HCT116 (cell line): ENCODE measurements at regions not wholly inside any gene's neighbourhood (a gene's known extent, or its start where the extent isn't known, plus 50 kb on each side); places are given as distances from the start of the nearest gene placed in this dataset.

ENCODE experiments used
- ATAC-seq: fragments of 200-7000 bp; cut with Tn5 transposase; 2 replicates; pipeline ENCODE4 v1.9.1; 2020; ENCODE audit warnings: mild to moderate bottlenecking, moderate library complexity
- BruUV-seq: library from RNA; stranded (reverse); fragments of 400-500 nt; replicated peaks from 2 replicates; lab custom pipeline; 2021; lab: Mats Ljungman, UMichigan
- CTCF ChIA-PET: fragments of 300-600 bp; sonication (Branson Sonifier 250); formaldehyde crosslinking; loops from one replicate; lab custom pipeline; 2021; ENCODE audit warnings: antibody characterized with exemption; lab: Charles Lee
- POLR2A ChIA-PET: fragments of 300-600, 350-600 bp; sonication (Branson Sonifier 250); formaldehyde crosslinking; loops from one replicate; lab custom pipeline; 2021; ENCODE audit warnings: antibody characterized with exemption; lab: Charles Lee
- RAD21 ChIA-PET, 2 experiments: fragments of 300-600 bp; sonication (Branson Sonifier 250); formaldehyde crosslinking; loops; one replicate each; lab custom pipeline; 2023; ENCODE audit warnings: low total read pairs in 2 of 2; ENCODE audit not compliant: uncharacterized antibody in 2 of 2, unreplicated experiment in 2 of 2, low non-redundant PET in 1 of 2; lab: Charles Lee
- DNase-seq: peaks from one replicate; pipeline ENCODE4 v3.0.0-alpha.2; 2010; ENCODE audit warnings: low read depth, low spot score
- H2AFZ ChIP-seq: fragments of 200-600 bp; shearing (Covaris generic), sonication (generic); 2 replicates; pipeline ENCODE4 v1.6.1; 2017; ENCODE audit warnings: low read depth, mixed run types, mixed read lengths, antibody characterized with exemption, low read length; ENCODE audit not compliant: poor library complexity, severe bottlenecking
- H3K27ac ChIP-seq: 2 replicates; pipeline ENCODE4 v1.5.1; 2012; ENCODE audit warnings: low read depth, low read length
- H3K27me3 ChIP-seq: fragments of 200-600 bp; sonication (generic); 2 replicates; pipeline ENCODE4 v1.6.1; 2016; ENCODE audit warnings: mixed run types, low read length, mixed read lengths; ENCODE audit not compliant: insufficient read depth
- H3K36me3 ChIP-seq, 2 experiments: fragments of 200-500 bp in 1 of 2; fragments of 200-600 bp in 1 of 2; sonication (Bioruptor generic) in 1 of 2; sonication (generic) in 1 of 2; 2 replicates each; pipeline versions ENCODE4 v1.5.1 to v1.6.1; 2014 to 2016; ENCODE audit warnings: low read length in 2 of 2, inconsistent platforms in 1 of 2, mixed read lengths in 1 of 2, mixed run types in 1 of 2; ENCODE audit not compliant: insufficient read depth in 2 of 2, control insufficient read depth in 1 of 2
- H3K4me1 ChIP-seq, 2 experiments: fragments of 200-600 bp in 1 of 2; sonication (generic) in 1 of 2; 2 replicates each; pipeline versions ENCODE4 v1.5.1 to v1.6.1; 2012 to 2017; ENCODE audit warnings: low read length in 2 of 2, inconsistent platforms in 1 of 2, mild to moderate bottlenecking in 1 of 2, mixed read lengths in 1 of 2, mixed run types in 1 of 2, moderate library complexity in 1 of 2; ENCODE audit not compliant: insufficient read depth in 2 of 2, control insufficient read depth in 1 of 2
- H3K4me2 ChIP-seq: fragments of 200-600 bp; sonication (generic); 2 replicates; pipeline ENCODE4 v1.6.1; 2017; ENCODE audit warnings: mixed run types, low read length, mixed read lengths
- H3K4me3 ChIP-seq, 2 experiments: fragments of 200-600 bp in 1 of 2; sonication (generic) in 1 of 2; replicated peaks in 1 of 2; 2 replicates each; pipeline ENCODE4 v1.5.1; 2011 to 2016; ENCODE audit warnings: low read length in 2 of 2, control low read depth in 1 of 2, low read depth in 1 of 2, mild to moderate bottlenecking in 1 of 2, mixed read lengths in 1 of 2, mixed run types in 1 of 2
- H3K79me2 ChIP-seq: fragments of 200-600 bp; sonication (generic); 2 replicates; pipeline ENCODE4 v1.6.1; 2017; ENCODE audit warnings: mild to moderate bottlenecking, mixed run types, low read length, moderate library complexity, mixed read lengths; ENCODE audit not compliant: insufficient read depth
- H3K9ac ChIP-seq: fragments of 200-600 bp; sonication (generic); 2 replicates; pipeline ENCODE4 v1.6.1; 2016; ENCODE audit warnings: low read length, mixed read lengths
- H3K9me2 ChIP-seq: fragments of 200-600 bp; sonication (generic), shearing (Covaris generic); 2 replicates; pipeline ENCODE4 v1.6.1; 2017; ENCODE audit warnings: mixed run types, mild to moderate bottlenecking, moderate library complexity; ENCODE audit not compliant: insufficient read depth
- H3K9me3 ChIP-seq, 2 experiments: fragments of 200-500 bp in 1 of 2; fragments of 200-600 bp in 1 of 2; sonication (Bioruptor generic) in 1 of 2; sonication (generic) in 1 of 2; 2 replicates each; pipeline ENCODE4 v1.6.1; 2014 to 2017; ENCODE audit warnings: low read length in 2 of 2, mixed read lengths in 2 of 2, inconsistent platforms in 1 of 2, low read depth in 1 of 2, mild to moderate bottlenecking in 1 of 2, mixed run types in 1 of 2, moderate library complexity in 1 of 2; ENCODE audit not compliant: control insufficient read depth in 1 of 2, insufficient read depth in 1 of 2
- H4K20me1 ChIP-seq: fragments of 200-600 bp; sonication (generic), shearing (Covaris generic); 2 replicates; pipeline ENCODE4 v1.6.1; 2017; ENCODE audit warnings: mixed run types, mild to moderate bottlenecking, moderate library complexity; ENCODE audit not compliant: insufficient read depth
- CBX3 ChIP-seq: IDR thresholded peaks from 2 replicates; pipeline ENCODE4 v1.6.1; 2012; ENCODE audit warnings: low read depth
- EGR1 ChIP-seq: IDR thresholded peaks from 2 replicates; pipeline ENCODE4 v1.6.1; 2012; ENCODE audit warnings: low read depth
- ELF1 ChIP-seq: IDR thresholded peaks from 2 replicates; pipeline ENCODE4 v1.6.1; 2012; ENCODE audit warnings: low read depth, borderline replicate concordance
- EZH2 ChIP-seq: fragments of 200-600 bp; sonication (generic); IDR thresholded peaks from 2 replicates; pipeline ENCODE4 v1.6.1; 2017; ENCODE audit warnings: antibody characterized with exemption, mixed run types
- EZH2phosphoT487 ChIP-seq: fragments of 200-600 bp; IDR thresholded peaks from 2 replicates; pipeline ENCODE4 v1.6.1; 2018; ENCODE audit warnings: antibody characterized with exemption, borderline replicate concordance
- FOSL1 ChIP-seq: IDR thresholded peaks from 2 replicates; pipeline ENCODE4 v1.6.1; 2012; ENCODE audit warnings: low read depth
- JUND ChIP-seq: IDR thresholded peaks from 2 replicates; pipeline ENCODE4 v1.6.1; 2012
- RAD21 ChIP-seq: IDR thresholded peaks from 2 replicates; pipeline ENCODE4 v1.6.1; 2012; ENCODE audit warnings: low read depth, mild to moderate bottlenecking
- SIN3A ChIP-seq: IDR thresholded peaks from 2 replicates; pipeline ENCODE4 v1.6.1; 2012; ENCODE audit warnings: low read depth
- SP1 ChIP-seq: IDR thresholded peaks from 2 replicates; pipeline ENCODE4 v1.6.1; 2012; ENCODE audit warnings: low read depth
- SRF ChIP-seq: IDR thresholded peaks from 2 replicates; pipeline ENCODE4 v1.6.1; 2012; ENCODE audit warnings: low read depth
- YY1 ChIP-seq: IDR thresholded peaks from 2 replicates; pipeline ENCODE4 v1.6.1; 2011; ENCODE audit warnings: low read length, low read depth, moderate library complexity, mild to moderate bottlenecking; ENCODE audit not compliant: insufficient replicate concordance; ENCODE audit errors: extremely low read depth
- ZFX ChIP-seq: fragments of 450-650 bp; IDR thresholded peaks from 2 replicates; pipeline ENCODE4 v1.6.1; 2017
- ZNF274 ChIP-seq: fragments of 200-500 bp; sonication (Bioruptor generic); IDR thresholded peaks from 2 replicates; pipeline ENCODE4 v1.6.1; 2014; ENCODE audit warnings: mild to moderate bottlenecking, low read depth, low read length, inconsistent platforms
- intact Hi-C: fragments of 100-400 bp; cut with micrococcal nuclease; formaldehyde crosslinking; loops from 2 replicates; pipeline ENCODE4 v1.10.0; 2022
- TF ChIP-seq, protein P1 (sequence below), 3 experiments: fragments of 200-600 bp in 1 of 3; sonication (generic) in 1 of 3; IDR thresholded peaks in 2 of 3; conservative IDR thresholded peaks in 1 of 3; 2 replicates each; pipeline ENCODE4 v1.5.1; 2012 to 2017; ENCODE audit warnings: low read depth in 2 of 3, low read length in 2 of 3, antibody characterized with exemption in 1 of 3, borderline replicate concordance in 1 of 3, control low read depth in 1 of 3, mild to moderate bottlenecking in 1 of 3, mixed read lengths in 1 of 3, mixed run types in 1 of 3, moderate library complexity in 1 of 3; ENCODE audit not compliant: insufficient read depth in 1 of 3
- TF ChIP-seq, protein P2 (sequence below): IDR thresholded peaks from 2 replicates; pipeline ENCODE4 v1.6.1; 2012; ENCODE audit warnings: low read depth
- TF ChIP-seq, protein P3 (sequence below): IDR thresholded peaks from 2 replicates; pipeline ENCODE4 v1.6.1; 2011; ENCODE audit warnings: mild to moderate bottlenecking, low read length, moderate library complexity; ENCODE audit not compliant: insufficient replicate concordance; ENCODE audit errors: extremely low read depth
- TF ChIP-seq, protein P4 (sequence below): IDR thresholded peaks from 2 replicates; pipeline ENCODE4 v1.6.1; 2012
- TF ChIP-seq, protein P5 (sequence below): IDR thresholded peaks from 2 replicates; pipeline ENCODE4 v1.6.1; 2012

DNA sequence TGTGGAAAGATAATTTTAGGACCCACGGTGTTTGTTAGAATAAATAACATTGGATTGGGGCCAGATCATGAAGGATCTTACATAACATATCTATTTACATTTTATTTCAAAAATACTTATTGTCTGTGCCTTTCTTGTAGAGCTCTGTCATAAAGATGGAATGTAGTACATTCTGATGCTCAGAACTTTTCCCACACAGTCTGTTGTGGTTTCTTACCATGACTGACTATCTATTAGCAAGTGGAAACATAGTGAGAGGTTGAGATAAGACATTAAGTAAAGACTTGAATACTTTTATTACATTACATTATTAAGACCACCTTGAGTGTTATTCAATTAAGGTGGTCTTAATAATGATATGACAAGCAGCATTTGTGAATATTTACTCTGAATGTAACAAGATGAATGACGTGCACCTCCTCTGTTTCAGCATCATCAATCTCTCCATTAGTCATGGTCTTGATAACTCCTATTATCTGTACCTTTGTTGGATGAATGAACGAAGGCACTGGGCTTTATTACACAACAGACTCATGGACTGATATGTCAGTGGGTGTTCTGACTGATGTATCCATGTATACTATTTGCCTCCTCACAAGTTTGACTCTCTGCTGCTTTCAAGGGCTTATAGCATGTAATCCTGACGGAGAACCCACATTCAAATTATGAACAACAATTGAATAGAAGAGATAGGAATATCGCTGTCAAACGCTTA is 883.0 kb upstream of the FLRT2 start:
- H3K9me3 ChIP-seq, result peaks cover 7 to 12% of the 10 kb centered on the region in 2 experiments; a peak in 2 of 4 replicates
- POLR2A ChIA-PET, result no interaction called here
- no peaks in the 10 kb centered on the region for H3K79me2 ChIP-seq
- no peaks in the 10 kb centered on the region for H4K20me1 ChIP-seq
- no TSS peak for BruUV-seq
- intact Hi-C loops, result no loop called here
- no peak overlapping the region for H3K4me2 ChIP-seq
- H2AFZ ChIP-seq, result no peak overlapping the region
- H3K4me3 ChIP-seq, result no peak overlapping the region
- H3K27me3 ChIP-seq, result no peaks in the 10 kb centered on the region
- TF ChIP-seq EGR1 (no peak), CBX3 (no peak), EZH2phosphoT487 (no peak), SIN3A (no peak), ZFX (no peak), RAD21 (no peak), EZH2 (no peak), FOSL1 (no peak), JUND (no peak), SP1 (no peak), YY1 (no peak), ELF1 (no peak), ZNF274 (no peak), SRF (no peak)
- TF ChIP-seq, protein P1, sequence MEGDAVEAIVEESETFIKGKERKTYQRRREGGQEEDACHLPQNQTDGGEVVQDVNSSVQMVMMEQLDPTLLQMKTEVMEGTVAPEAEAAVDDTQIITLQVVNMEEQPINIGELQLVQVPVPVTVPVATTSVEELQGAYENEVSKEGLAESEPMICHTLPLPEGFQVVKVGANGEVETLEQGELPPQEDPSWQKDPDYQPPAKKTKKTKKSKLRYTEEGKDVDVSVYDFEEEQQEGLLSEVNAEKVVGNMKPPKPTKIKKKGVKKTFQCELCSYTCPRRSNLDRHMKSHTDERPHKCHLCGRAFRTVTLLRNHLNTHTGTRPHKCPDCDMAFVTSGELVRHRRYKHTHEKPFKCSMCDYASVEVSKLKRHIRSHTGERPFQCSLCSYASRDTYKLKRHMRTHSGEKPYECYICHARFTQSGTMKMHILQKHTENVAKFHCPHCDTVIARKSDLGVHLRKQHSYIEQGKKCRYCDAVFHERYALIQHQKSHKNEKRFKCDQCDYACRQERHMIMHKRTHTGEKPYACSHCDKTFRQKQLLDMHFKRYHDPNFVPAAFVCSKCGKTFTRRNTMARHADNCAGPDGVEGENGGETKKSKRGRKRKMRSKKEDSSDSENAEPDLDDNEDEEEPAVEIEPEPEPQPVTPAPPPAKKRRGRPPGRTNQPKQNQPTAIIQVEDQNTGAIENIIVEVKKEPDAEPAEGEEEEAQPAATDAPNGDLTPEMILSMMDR (IDR thresholded peaks at IDR 0.05 in 2 of 3, conservative IDR thresholded peaks at IDR 0.05 in 1 of 3; ENCODE audit: borderline replicate concordance in 1 of 3, insufficient read depth in 1 of 3, low read depth in 2 of 3, low read length in 2 of 3), result no peak
- TF ChIP-seq, protein P2, sequence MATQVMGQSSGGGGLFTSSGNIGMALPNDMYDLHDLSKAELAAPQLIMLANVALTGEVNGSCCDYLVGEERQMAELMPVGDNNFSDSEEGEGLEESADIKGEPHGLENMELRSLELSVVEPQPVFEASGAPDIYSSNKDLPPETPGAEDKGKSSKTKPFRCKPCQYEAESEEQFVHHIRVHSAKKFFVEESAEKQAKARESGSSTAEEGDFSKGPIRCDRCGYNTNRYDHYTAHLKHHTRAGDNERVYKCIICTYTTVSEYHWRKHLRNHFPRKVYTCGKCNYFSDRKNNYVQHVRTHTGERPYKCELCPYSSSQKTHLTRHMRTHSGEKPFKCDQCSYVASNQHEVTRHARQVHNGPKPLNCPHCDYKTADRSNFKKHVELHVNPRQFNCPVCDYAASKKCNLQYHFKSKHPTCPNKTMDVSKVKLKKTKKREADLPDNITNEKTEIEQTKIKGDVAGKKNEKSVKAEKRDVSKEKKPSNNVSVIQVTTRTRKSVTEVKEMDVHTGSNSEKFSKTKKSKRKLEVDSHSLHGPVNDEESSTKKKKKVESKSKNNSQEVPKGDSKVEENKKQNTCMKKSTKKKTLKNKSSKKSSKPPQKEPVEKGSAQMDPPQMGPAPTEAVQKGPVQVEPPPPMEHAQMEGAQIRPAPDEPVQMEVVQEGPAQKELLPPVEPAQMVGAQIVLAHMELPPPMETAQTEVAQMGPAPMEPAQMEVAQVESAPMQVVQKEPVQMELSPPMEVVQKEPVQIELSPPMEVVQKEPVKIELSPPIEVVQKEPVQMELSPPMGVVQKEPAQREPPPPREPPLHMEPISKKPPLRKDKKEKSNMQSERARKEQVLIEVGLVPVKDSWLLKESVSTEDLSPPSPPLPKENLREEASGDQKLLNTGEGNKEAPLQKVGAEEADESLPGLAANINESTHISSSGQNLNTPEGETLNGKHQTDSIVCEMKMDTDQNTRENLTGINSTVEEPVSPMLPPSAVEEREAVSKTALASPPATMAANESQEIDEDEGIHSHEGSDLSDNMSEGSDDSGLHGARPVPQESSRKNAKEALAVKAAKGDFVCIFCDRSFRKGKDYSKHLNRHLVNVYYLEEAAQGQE, result no peak
- TF ChIP-seq, protein P3, sequence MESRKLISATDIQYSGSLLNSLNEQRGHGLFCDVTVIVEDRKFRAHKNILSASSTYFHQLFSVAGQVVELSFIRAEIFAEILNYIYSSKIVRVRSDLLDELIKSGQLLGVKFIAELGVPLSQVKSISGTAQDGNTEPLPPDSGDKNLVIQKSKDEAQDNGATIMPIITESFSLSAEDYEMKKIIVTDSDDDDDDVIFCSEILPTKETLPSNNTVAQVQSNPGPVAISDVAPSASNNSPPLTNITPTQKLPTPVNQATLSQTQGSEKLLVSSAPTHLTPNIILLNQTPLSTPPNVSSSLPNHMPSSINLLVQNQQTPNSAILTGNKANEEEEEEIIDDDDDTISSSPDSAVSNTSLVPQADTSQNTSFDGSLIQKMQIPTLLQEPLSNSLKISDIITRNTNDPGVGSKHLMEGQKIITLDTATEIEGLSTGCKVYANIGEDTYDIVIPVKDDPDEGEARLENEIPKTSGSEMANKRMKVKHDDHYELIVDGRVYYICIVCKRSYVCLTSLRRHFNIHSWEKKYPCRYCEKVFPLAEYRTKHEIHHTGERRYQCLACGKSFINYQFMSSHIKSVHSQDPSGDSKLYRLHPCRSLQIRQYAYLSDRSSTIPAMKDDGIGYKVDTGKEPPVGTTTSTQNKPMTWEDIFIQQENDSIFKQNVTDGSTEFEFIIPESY, result no peak
- TF ChIP-seq, protein P4, sequence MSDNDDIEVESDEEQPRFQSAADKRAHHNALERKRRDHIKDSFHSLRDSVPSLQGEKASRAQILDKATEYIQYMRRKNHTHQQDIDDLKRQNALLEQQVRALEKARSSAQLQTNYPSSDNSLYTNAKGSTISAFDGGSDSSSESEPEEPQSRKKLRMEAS, result no peak
- TF ChIP-seq, protein P5, sequence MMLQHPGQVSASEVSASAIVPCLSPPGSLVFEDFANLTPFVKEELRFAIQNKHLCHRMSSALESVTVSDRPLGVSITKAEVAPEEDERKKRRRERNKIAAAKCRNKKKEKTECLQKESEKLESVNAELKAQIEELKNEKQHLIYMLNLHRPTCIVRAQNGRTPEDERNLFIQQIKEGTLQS, result no peak
- RAD21 ChIA-PET, result no interaction called here
- H3K4me1 ChIP-seq, result no peaks in the 10 kb centered on the region
- H3K27ac ChIP-seq, result no peak overlapping the region
- no peak overlapping the region for H3K9ac ChIP-seq
- ATAC-seq (no peak), DNase-seq (no peak)
- no peaks in the 10 kb centered on the region for H3K36me3 ChIP-seq
- no peaks in the 10 kb centered on the region for H3K9me2 ChIP-seq
- CTCF ChIA-PET, result no interaction called here
